Fibroblast of lung (primary cell): ENCODE measurements at regions not wholly inside any gene's neighbourhood (a gene's known extent, or its start where the extent isn't known, plus 50 kb on each side); places are given as distances from the start of the nearest gene placed in this dataset.
"Not testable (repeated sequence)": the region's sequence is repeated elsewhere in the genome, so short reads cannot be mapped to it uniquely, and the experiment has no call there.

Experiments
- DNase-seq, 2 donors: peaks; one replicate each; pipeline versions ENCODE4 v3.0.0 to v3.0.0-alpha.2; 2010; ENCODE audit warnings: low read depth in 2 of 2
- H2AFZ ChIP-seq: 2 replicates; pipeline ENCODE4 v1.5.1; 2012; ENCODE audit warnings: low read length, control low read depth, inconsistent platforms
- H3K27ac ChIP-seq: 2 replicates; pipeline ENCODE4 v1.5.1; 2011; ENCODE audit warnings: low read length, control low read depth; ENCODE audit not compliant: insufficient read depth
- H3K27me3 ChIP-seq: 2 replicates; pipeline ENCODE4 v1.5.1; 2011; ENCODE audit warnings: mild to moderate bottlenecking, low read length; ENCODE audit not compliant: control insufficient read depth, insufficient read depth
- H3K36me3 ChIP-seq: 2 replicates; pipeline ENCODE4 v1.5.1; 2011; ENCODE audit warnings: low read length; ENCODE audit not compliant: control insufficient read depth, insufficient read depth
- H3K4me1 ChIP-seq: 2 replicates; pipeline ENCODE4 v1.5.1; 2011; ENCODE audit warnings: low read length; ENCODE audit not compliant: control insufficient read depth, insufficient read depth; ENCODE audit errors: extremely low read depth
- H3K4me2 ChIP-seq: 2 replicates; pipeline ENCODE4 v1.5.1; 2011; ENCODE audit warnings: low read length, control low read depth; ENCODE audit not compliant: insufficient read depth; ENCODE audit errors: extremely low read depth
- H3K4me3 ChIP-seq, 4 experiments: fragments of 200-600 bp in 1 of 4; sonication (generic) in 1 of 4; replicated peaks in 1 of 4; 2 replicates each; pipeline ENCODE4 v1.5.1; 2011 to 2016; ENCODE audit warnings: low read length in 4 of 4, low read depth in 3 of 4, mild to moderate bottlenecking in 3 of 4, control low read depth in 2 of 4, inconsistent platforms in 1 of 4, mixed read lengths in 1 of 4; ENCODE audit not compliant: insufficient read depth in 1 of 4; ENCODE audit errors: control extremely low read depth in 1 of 4
- H3K79me2 ChIP-seq: 2 replicates; pipeline ENCODE4 v1.5.1; 2012; ENCODE audit warnings: mild to moderate bottlenecking, low read length, inconsistent platforms; ENCODE audit not compliant: control insufficient read depth, insufficient read depth
- H3K9ac ChIP-seq: 2 replicates; pipeline ENCODE4 v1.5.1; 2011; ENCODE audit warnings: mild to moderate bottlenecking, low read length, control low read depth; ENCODE audit not compliant: insufficient read depth
- H3K9me3 ChIP-seq: 2 replicates; pipeline ENCODE4 v1.5.1; 2012; ENCODE audit warnings: low read depth, low read length; ENCODE audit not compliant: control insufficient read depth, insufficient read depth
- H4K20me1 ChIP-seq: 2 replicates; pipeline ENCODE4 v1.5.1; 2011; ENCODE audit warnings: low read length; ENCODE audit not compliant: control insufficient read depth, insufficient read depth; ENCODE audit errors: extremely low read depth
- EZH2 ChIP-seq: IDR thresholded peaks from 2 replicates; pipeline ENCODE4 v1.5.1; 2012; ENCODE audit warnings: low read length, control low read depth, mild to moderate bottlenecking; ENCODE audit errors: missing control alignments
- TF ChIP-seq, protein P1 (sequence below), 2 donors: IDR thresholded peaks in 1 of 2; conservative IDR thresholded peaks in 1 of 2; 1 replicate in 1 of 2; 2 replicates in 1 of 2; pipeline ENCODE4 v1.5.1; 2011 to 2012; ENCODE audit warnings: low read length in 2 of 2, control low read depth in 1 of 2, inconsistent platforms in 1 of 2, low read depth in 1 of 2, mild to moderate bottlenecking in 1 of 2

DNA sequence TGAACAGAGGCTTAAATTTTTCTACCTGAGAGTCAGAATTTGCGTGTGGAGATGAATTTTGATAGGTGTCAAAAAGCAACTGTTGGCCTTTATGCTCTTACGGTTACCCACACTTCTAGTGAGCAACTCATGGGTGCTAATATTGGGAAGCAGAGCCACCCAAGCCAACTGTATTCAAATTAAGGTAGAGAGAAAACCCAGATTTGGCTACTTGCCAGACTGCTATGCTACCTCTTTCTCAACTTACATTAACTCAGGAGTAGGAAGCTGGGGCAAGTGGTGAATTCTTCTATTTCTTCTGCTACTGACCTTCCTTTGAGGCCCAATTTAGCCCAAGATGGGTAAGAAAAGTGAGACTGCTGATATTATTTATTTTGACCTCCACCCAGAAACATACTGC, 83.9 kb downstream of the OLFM4 start:
- Histone ChIP-seq H3K9ac (no peak overlapping the region), H3K27me3 (no peaks in the 10 kb centered on the region), H3K4me2 (no peak overlapping the region), H3K79me2 (no peaks in the 10 kb centered on the region), H2AFZ (no peak overlapping the region), H3K9me3 (no peaks in the 10 kb centered on the region), H3K4me3 (no peak overlapping the region), H3K4me1 (no peaks in the 10 kb centered on the region), H3K27ac (no peak overlapping the region), H4K20me1 (no peaks in the 10 kb centered on the region), H3K36me3 (no peaks in the 10 kb centered on the region)
- DNase-seq: no peak
- no peak for TF ChIP-seq EZH2
- TF ChIP-seq, protein P1, sequence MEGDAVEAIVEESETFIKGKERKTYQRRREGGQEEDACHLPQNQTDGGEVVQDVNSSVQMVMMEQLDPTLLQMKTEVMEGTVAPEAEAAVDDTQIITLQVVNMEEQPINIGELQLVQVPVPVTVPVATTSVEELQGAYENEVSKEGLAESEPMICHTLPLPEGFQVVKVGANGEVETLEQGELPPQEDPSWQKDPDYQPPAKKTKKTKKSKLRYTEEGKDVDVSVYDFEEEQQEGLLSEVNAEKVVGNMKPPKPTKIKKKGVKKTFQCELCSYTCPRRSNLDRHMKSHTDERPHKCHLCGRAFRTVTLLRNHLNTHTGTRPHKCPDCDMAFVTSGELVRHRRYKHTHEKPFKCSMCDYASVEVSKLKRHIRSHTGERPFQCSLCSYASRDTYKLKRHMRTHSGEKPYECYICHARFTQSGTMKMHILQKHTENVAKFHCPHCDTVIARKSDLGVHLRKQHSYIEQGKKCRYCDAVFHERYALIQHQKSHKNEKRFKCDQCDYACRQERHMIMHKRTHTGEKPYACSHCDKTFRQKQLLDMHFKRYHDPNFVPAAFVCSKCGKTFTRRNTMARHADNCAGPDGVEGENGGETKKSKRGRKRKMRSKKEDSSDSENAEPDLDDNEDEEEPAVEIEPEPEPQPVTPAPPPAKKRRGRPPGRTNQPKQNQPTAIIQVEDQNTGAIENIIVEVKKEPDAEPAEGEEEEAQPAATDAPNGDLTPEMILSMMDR (conservative IDR thresholded peaks at IDR 0.05 in 1 of 2, IDR thresholded peaks at IDR 0.05 in 1 of 2; ENCODE audit: low read depth in 1 of 2, low read length in 2 of 2): no peak

DNA sequence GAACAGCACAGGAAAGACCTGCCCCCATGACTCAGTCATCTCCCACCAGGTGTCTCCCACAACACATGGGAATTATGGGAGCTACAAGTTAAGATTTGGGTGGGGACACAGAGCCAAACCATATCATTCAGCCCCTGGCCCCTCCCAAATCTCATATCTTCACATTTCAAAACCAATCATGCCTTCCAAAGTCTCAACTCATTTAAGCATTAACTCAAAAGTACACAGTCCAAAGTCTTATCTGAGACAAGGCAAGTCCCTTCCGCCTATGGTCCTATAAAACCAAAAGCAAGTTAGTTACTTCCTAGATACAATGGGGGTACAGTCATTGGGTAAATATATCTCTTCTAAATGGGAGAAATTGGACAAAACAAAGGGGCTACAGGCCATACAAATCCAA, 88.4 kb downstream of the OLFM4 start:
- H3K4me2 ChIP-seq, H3K4me1 ChIP-seq, DNase-seq, H3K27me3 ChIP-seq, H4K20me1 ChIP-seq, H3K9me3 ChIP-seq, H3K4me3 ChIP-seq, H3K27ac ChIP-seq, H3K9ac ChIP-seq, H2AFZ ChIP-seq, H3K36me3 ChIP-seq, H3K79me2 ChIP-seq: not testable (repeated sequence)

DNA sequence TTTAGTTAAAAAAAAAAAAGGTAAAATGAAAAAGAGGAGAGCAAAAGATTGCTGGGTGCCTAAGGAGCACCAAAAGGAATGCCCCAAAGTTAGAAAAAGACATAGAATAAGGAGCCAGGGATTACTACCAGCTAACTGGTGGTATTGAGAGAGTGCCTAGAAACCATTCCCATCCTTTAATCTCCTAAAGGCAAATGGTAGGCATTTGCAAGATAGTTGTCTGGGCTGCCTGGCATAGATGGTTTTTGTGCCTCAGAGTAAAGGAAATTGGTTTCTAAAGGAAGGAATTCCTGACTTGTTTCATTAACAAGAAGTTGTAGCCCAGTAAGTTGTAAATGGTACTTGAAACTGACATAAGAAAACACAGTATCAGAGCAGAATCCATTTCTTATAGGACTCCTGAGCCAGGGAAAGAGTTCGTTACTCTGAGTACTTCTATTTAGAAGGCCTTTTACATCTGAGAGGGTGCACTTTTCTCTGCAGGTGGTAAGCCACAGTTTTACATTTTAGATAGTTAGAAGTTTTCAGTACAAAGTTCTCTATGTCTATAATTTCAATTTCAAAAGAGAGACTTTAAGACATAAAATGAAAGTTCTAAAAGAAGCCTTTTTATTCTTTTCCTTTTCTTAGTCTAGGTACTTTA, 92.6 kb downstream of the OLFM4 start:
- Histone ChIP-seq H3K9me3 (no peaks in the 10 kb centered on the region), H3K27ac (no peak overlapping the region), H3K4me1 (no peaks in the 10 kb centered on the region), H3K27me3 (no peaks in the 10 kb centered on the region), H4K20me1 (no peaks in the 10 kb centered on the region), H3K4me2 (no peak overlapping the region), H2AFZ (no peak overlapping the region), H3K9ac (no peak overlapping the region), H3K79me2 (no peaks in the 10 kb centered on the region), H3K36me3 (no peaks in the 10 kb centered on the region), H3K4me3 (no peak overlapping the region)
- no peak for TF ChIP-seq EZH2
- DNase-seq: no peak

DNA sequence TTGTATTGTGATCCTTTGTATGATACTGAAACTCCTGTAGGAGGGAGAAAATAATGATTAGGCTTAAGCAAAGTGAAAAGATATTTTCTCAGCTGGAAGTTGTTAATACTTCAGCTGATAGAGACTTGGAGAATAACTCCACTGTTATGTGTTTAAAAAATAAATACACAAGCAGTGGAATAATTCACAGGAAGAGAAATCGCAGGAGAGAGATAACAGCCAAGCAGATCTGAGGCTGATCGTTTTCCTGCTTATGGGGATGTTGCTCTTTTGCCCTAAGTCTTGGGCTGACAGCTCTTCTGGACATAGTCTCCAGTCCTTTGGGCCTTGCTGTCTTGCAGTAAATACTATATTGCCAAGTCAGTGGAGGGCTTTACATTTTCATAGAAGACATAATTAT, 93.3 kb downstream of the OLFM4 start:
- Histone ChIP-seq H3K27ac (no peak overlapping the region), H3K79me2 (no peaks in the 10 kb centered on the region), H3K9me3 (no peaks in the 10 kb centered on the region), H2AFZ (no peak overlapping the region), H3K36me3 (no peaks in the 10 kb centered on the region), H3K9ac (no peak overlapping the region), H4K20me1 (no peaks in the 10 kb centered on the region), H3K27me3 (no peaks in the 10 kb centered on the region), H3K4me3 (no peak overlapping the region), H3K4me2 (no peak overlapping the region), H3K4me1 (no peaks in the 10 kb centered on the region)
- TF ChIP-seq EZH2: no peak
- TF ChIP-seq, protein P1 (conservative IDR thresholded peaks at IDR 0.05 in 1 of 2, IDR thresholded peaks at IDR 0.05 in 1 of 2; ENCODE audit: low read depth in 1 of 2, low read length in 2 of 2): no peak
- no peak for DNase-seq
